Gastrocnemius medialis (tissue), 4 donors: ENCODE measurements at regions not wholly inside any gene's neighbourhood (a gene's known extent, or its start where the extent isn't known, plus 50 kb on each side); places are given as distances from the start of the nearest gene placed in this dataset.
"Not testable (repeated sequence)": the region's sequence is repeated elsewhere in the genome, so short reads cannot be mapped to it uniquely, and the experiment has no call there.

Source experiments
- ATAC-seq, 2 donors: fragments of 150-250 bp; one replicate each; pipeline ENCODE4 v1.9.1; 2016
- DNase-seq, 2 donors: peaks; one replicate each; pipeline ENCODE4 v3.0.0-alpha.2; 2019
- H3K27ac ChIP-seq, 4 donors: fragments of 200-600 bp; sonication (generic); 1 replicate in 1 of 4; 2 replicates in 3 of 4; pipeline ENCODE4 v1.5.1; 2016 to 2018; ENCODE audit warnings: mild to moderate bottlenecking in 2 of 4, moderate library complexity in 1 of 4
- H3K27me3 ChIP-seq, 3 donors: fragments of 200-600 bp; sonication (generic) in 2 of 3; 1 replicate in 1 of 3; 2 replicates in 2 of 3; pipeline versions ENCODE4 v1.5.1 to v1.6.0; 2016 to 2019; ENCODE audit warnings: mild to moderate bottlenecking in 1 of 3, moderate library complexity in 1 of 3
- H3K36me3 ChIP-seq, 2 donors: fragments of 200-600 bp; sonication (generic) in 1 of 2; one replicate each; pipeline ENCODE4 v1.5.1; 2017 to 2018
- H3K4me1 ChIP-seq, 2 donors: fragments of 200-600 bp; sonication (generic) in 1 of 2; one replicate each; pipeline ENCODE4 v1.5.1; 2016 to 2017; ENCODE audit warnings: mild to moderate bottlenecking in 2 of 2
- H3K4me3 ChIP-seq, 4 donors: fragments of 200-600 bp; sonication (generic) in 3 of 4; 1 replicate in 1 of 4; 2 replicates in 3 of 4; pipeline ENCODE4 v1.5.1; 2016 to 2019; ENCODE audit warnings: mild to moderate bottlenecking in 2 of 4
- H3K9me3 ChIP-seq, 3 donors: fragments of 200-600 bp; sonication (generic) in 2 of 3; 1 replicate in 1 of 3; 2 replicates in 2 of 3; pipeline ENCODE4 v1.5.1; 2016 to 2019
- POLR2A ChIP-seq, 2 donors: fragments of 450-650 bp; IDR thresholded peaks; one replicate each; pipeline ENCODE4 v1.6.1; 2017; ENCODE audit warnings: antibody characterized with exemption in 2 of 2, mild to moderate bottlenecking in 2 of 2, moderate library complexity in 2 of 2
- in situ Hi-C, 4 donors: fragments of 200-750 bp; cut with MboI; loops; one replicate each; pipeline versions ENCODE4 v1.15.0 to v1.8.0; 2017; ENCODE audit warnings: low sequenced_read_pairs in 4 of 4
- intact Hi-C: fragments of 100-400 bp; cut with DNase I; formaldehyde crosslinking; loops from one replicate; pipeline ENCODE4 v1.15.1; 2023; ENCODE audit warnings: low total_unique reads
- TF ChIP-seq, protein P1 (sequence below), 5 experiments: fragments of 450-650 bp in 3 of 5; fragments of 200-600 bp in 2 of 5; sonication (generic) in 2 of 5; IDR thresholded peaks in 4 of 5; conservative IDR thresholded peaks in 1 of 5; 1 replicate in 4 of 5; 2 replicates in 1 of 5; pipeline ENCODE4 v1.5.1; 2016 to 2019; ENCODE audit warnings: antibody characterized with exemption in 5 of 5, mild to moderate bottlenecking in 3 of 5, moderate library complexity in 3 of 5

DNA sequence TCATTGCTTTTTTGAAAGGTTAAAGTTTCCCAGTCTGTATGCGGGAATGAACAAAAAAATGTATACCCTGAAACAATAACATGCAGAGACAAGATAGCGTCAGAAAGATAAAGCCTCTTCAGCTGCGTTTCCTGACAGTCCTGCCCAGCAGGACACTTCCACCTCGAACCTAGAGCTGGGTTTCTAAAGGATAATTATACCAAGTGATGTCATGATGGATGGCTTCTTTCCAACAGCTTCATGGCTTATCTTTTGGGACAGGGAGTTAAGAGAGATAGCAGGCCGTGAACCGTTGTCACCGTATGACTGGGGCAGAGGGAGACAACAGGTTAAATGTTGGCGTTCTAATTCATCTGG lies 267.6 kb upstream of the SGK1 start:
- in situ Hi-C loops = no loop called here
- ATAC-seq (no peak), DNase-seq (no peak)
- TF ChIP-seq, protein P1, sequence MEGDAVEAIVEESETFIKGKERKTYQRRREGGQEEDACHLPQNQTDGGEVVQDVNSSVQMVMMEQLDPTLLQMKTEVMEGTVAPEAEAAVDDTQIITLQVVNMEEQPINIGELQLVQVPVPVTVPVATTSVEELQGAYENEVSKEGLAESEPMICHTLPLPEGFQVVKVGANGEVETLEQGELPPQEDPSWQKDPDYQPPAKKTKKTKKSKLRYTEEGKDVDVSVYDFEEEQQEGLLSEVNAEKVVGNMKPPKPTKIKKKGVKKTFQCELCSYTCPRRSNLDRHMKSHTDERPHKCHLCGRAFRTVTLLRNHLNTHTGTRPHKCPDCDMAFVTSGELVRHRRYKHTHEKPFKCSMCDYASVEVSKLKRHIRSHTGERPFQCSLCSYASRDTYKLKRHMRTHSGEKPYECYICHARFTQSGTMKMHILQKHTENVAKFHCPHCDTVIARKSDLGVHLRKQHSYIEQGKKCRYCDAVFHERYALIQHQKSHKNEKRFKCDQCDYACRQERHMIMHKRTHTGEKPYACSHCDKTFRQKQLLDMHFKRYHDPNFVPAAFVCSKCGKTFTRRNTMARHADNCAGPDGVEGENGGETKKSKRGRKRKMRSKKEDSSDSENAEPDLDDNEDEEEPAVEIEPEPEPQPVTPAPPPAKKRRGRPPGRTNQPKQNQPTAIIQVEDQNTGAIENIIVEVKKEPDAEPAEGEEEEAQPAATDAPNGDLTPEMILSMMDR (IDR thresholded peaks at IDR 0.05 in 4 of 5, conservative IDR thresholded peaks at IDR 0.05 in 1 of 5) = no peak
- TF ChIP-seq POLR2A (IDR thresholded peaks at IDR 0.05) = no peak
- H3K27me3 ChIP-seq = no peaks in the 10 kb centered on the region
- intact Hi-C loops = no loop called here
- no peaks in the 10 kb centered on the region for H3K4me1 ChIP-seq
- H3K9me3 ChIP-seq = no peaks in the 10 kb centered on the region
- H3K36me3 ChIP-seq = no peaks in the 10 kb centered on the region
- no peak overlapping the region for H3K27ac ChIP-seq
- H3K4me3 ChIP-seq = no peak overlapping the region

DNA sequence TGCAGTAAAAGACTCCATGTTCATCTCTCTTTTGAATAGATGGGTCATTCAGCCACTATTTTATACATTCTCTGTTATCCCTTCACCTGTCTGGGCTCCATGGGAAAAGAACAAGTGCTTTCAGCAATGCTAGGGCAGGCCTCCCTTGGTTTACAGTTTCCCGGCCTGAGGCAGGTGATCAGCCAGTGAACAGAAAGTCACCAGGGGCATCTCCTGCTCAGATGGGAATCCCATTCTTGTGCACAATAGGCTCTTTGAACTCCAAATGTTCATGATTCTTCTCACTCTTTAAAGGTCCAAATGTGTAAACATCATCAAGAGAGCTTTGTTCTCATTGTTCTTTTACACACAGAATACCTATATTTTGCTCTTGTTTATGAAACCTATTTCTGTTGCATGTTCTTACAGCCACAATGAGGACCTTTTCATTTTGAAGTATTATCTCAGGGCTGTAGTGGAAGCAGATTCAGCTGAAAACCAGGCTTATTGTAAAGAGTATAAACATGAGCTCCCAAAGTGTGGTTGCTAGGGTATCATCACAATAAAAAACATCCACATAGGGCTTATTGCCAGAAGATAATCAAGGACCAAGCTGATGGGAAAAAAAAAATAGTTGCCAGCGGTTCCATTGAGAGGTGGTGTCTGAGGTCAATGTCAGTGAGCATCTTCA lies 267.1 kb upstream of the SGK1 start:
- no peak overlapping the region for H3K27ac ChIP-seq
- DNase-seq (no peak), ATAC-seq (no peak)
- in situ Hi-C loops = no loop called here
- no peaks in the 10 kb centered on the region for H3K4me1 ChIP-seq
- TF ChIP-seq POLR2A (IDR thresholded peaks at IDR 0.05) = no peak
- TF ChIP-seq, protein P1 (IDR thresholded peaks at IDR 0.05 in 4 of 5, conservative IDR thresholded peaks at IDR 0.05 in 1 of 5) = no peak
- no peak overlapping the region for H3K4me3 ChIP-seq
- intact Hi-C loops = no loop called here
- no peaks in the 10 kb centered on the region for H3K36me3 ChIP-seq
- H3K9me3 ChIP-seq = no peaks in the 10 kb centered on the region
- H3K27me3 ChIP-seq = no peaks in the 10 kb centered on the region

DNA sequence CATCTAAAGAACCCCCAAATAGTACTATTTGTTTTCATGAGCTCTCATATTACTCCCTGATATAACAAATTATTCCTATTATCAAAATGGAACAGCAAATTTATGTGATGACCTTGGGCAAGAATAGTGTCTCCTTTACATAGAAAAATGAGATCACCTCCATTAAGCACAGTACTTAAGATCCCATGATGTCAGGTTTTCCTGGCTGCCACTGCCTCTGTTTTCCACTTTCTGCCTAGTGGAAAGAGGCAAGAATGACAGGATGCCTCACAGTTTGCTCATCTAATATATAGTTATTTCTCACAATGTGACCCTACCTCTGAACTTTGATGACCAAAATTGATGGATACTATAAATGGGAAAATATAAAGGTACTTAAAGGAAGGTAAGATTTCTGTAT lies 260.1 kb upstream of the SGK1 start:
- TF ChIP-seq, protein P1 (IDR thresholded peaks at IDR 0.05 in 4 of 5, conservative IDR thresholded peaks at IDR 0.05 in 1 of 5) = no peak
- no peak for TF ChIP-seq POLR2A (IDR thresholded peaks at IDR 0.05)
- in situ Hi-C loops (no loop called here), intact Hi-C loops (no loop called here)
- Histone ChIP-seq H3K4me3 (no peak overlapping the region), H3K9me3 (no peaks in the 10 kb centered on the region), H3K4me1 (no peaks in the 10 kb centered on the region), H3K27ac (no peak overlapping the region), H3K27me3 (no peaks in the 10 kb centered on the region), H3K36me3 (no peaks in the 10 kb centered on the region)
- DNase-seq (no peak), ATAC-seq (no peak)

DNA sequence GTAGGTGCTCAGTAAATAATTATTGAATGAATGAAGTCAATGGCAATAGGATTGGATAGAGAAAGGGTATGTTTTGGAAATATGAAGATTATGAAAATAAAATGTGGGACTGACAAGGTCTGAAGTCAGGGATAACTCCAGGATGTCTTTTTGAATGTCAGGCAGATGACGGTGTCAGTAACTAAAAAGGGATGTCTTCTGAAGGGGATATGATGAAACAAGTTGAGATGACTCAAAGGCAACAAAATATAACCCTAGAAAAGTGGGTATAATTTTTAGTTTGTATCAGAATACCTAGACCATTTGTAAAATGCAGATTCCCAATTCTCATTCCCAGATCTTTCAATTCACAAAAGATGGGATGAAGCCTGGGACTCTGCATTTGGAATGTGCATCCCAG lies 257.3 kb upstream of the SGK1 start:
- Histone ChIP-seq H3K4me1 (no peaks in the 10 kb centered on the region), H3K27me3 (no peaks in the 10 kb centered on the region), H3K9me3 (no peaks in the 10 kb centered on the region), H3K36me3 (no peaks in the 10 kb centered on the region), H3K27ac (no peak overlapping the region), H3K4me3 (no peak overlapping the region)
- in situ Hi-C loops = no loop called here
- DNase-seq (no peak), ATAC-seq (no peak)
- TF ChIP-seq, protein P1 (IDR thresholded peaks at IDR 0.05 in 4 of 5, conservative IDR thresholded peaks at IDR 0.05 in 1 of 5) = no peak
- no peak for TF ChIP-seq POLR2A (IDR thresholded peaks at IDR 0.05)
- intact Hi-C loops = no loop called here

DNA sequence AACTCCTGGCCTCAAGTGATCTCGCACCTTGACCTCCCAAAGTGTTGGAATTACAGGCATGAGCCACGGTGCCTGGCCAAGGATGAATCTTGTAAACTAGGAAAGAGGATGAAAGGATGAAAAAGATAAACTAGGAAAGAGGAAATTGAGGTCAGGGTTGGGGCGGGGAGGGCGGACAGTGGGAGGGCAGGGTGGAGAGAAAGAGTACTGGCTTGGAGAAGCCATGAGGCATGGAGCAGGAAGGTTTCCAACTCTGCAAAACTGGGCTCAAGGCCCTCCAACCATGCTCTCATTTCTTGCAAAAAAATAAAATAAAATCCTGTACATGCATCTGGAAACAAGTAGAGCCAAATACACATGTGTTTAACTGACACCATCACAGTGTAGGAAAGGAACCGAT lies 256.6 kb upstream of the SGK1 start:
- TF ChIP-seq POLR2A (IDR thresholded peaks at IDR 0.05) = no peak
- Histone ChIP-seq H3K4me1 (no peaks in the 10 kb centered on the region), H3K36me3 (no peaks in the 10 kb centered on the region), H3K9me3 (no peaks in the 10 kb centered on the region), H3K4me3 (no peak overlapping the region), H3K27ac (no peak overlapping the region), H3K27me3 (no peaks in the 10 kb centered on the region)
- DNase-seq (no peak), ATAC-seq (no peak)
- in situ Hi-C loops (no loop called here), intact Hi-C loops (no loop called here)

DNA sequence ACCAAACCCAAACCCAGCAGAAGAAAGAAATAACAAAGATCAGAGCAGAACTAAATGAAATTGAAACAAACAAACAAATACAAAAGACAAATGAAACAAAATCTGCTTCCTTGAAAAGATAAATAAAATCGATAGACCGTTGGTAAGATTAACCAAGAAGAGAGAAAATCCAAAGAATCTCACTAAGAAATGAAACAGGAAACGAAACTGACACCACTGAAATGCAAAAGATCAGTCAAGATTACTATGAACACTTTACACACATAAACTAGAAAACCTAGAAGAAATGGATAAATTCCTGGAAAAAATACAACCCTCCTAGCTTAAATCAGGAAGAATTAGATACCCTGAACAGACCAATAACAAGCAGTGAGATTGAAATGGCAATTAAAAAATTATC lies 252.1 kb upstream of the SGK1 start:
- H3K9me3 ChIP-seq, intact Hi-C loops, ATAC-seq, H3K27ac ChIP-seq, H3K36me3 ChIP-seq, H3K4me3 ChIP-seq, in situ Hi-C loops, DNase-seq, H3K27me3 ChIP-seq, H3K4me1 ChIP-seq: not testable (repeated sequence)
